Caco-2 (cell line): ENCODE measurements at regions not wholly inside any gene's neighbourhood (a gene's known extent, or its start where the extent isn't known, plus 50 kb on each side); places are given as distances from the start of the nearest gene placed in this dataset.

Experiments used
- BruUV-seq: library from RNA; stranded (reverse); fragments of 400-500 nt; replicated peaks from 2 replicates; lab custom pipeline; 2021; lab: Mats Ljungman, UMichigan
- CTCF ChIA-PET: fragments of 300-600 bp; sonication (Branson Sonifier 250); formaldehyde crosslinking; loops from one replicate; lab custom pipeline; 2022; ENCODE audit warnings: antibody characterized with exemption; lab: Charles Lee
- POLR2A ChIA-PET: fragments of 300-600 bp; sonication (Branson Sonifier 250); formaldehyde crosslinking; loops from one replicate; lab custom pipeline; 2022; ENCODE audit warnings: antibody characterized with exemption; lab: Charles Lee
- DNase-seq, 2 experiments: peaks; one replicate each; pipeline versions ENCODE4 v3.0.0 to v3.0.0-alpha.2; 2020 to 2022
- H3K27me3 ChIP-seq: replicated peaks from 2 replicates; pipeline ENCODE4 v1.6.0; 2011; ENCODE audit warnings: low read length; ENCODE audit not compliant: control insufficient read depth, insufficient read depth
- H3K36me3 ChIP-seq: 2 replicates; pipeline ENCODE4 v1.5.1; 2011; ENCODE audit warnings: low read length; ENCODE audit not compliant: control insufficient read depth, insufficient read depth
- H3K4me1 ChIP-seq: fragments of 250-450 bp; sonication (Bioruptor Pico); 2 replicates; pipeline ENCODE4 v1.5.1; 2020; ENCODE audit warnings: mild to moderate bottlenecking
- H3K4me3 ChIP-seq: 2 replicates; pipeline ENCODE4 v1.5.1; 2011; ENCODE audit warnings: low read depth, mild to moderate bottlenecking, control low read depth, low read length
- H3K9me3 ChIP-seq: fragments of 250-450 bp; sonication (Bioruptor Pico); 2 replicates; pipeline ENCODE4 v1.5.1; 2020; ENCODE audit warnings: mild to moderate bottlenecking, moderate library complexity
- H3K27ac Mint-ChIP-seq: one replicate; pipeline ENCODE4 v1.8.0; 2022; ENCODE audit warnings: mixed read lengths; ENCODE audit not compliant: unreplicated experiment
- H3K27me3 Mint-ChIP-seq: one replicate; pipeline ENCODE4 v1.8.0; 2022; ENCODE audit warnings: mixed read lengths; ENCODE audit not compliant: insufficient read depth, unreplicated experiment
- H3K36me3 Mint-ChIP-seq: one replicate; pipeline ENCODE4 v1.8.0; 2022; ENCODE audit warnings: mild to moderate bottlenecking, mixed read lengths; ENCODE audit not compliant: insufficient read depth, unreplicated experiment
- H3K4me1 Mint-ChIP-seq: one replicate; pipeline ENCODE4 v1.8.0; 2022; ENCODE audit warnings: low read depth, mixed read lengths; ENCODE audit not compliant: unreplicated experiment
- H3K4me3 Mint-ChIP-seq: one replicate; pipeline ENCODE4 v1.8.0; 2022; ENCODE audit warnings: mild to moderate bottlenecking, moderate library complexity, mixed read lengths; ENCODE audit not compliant: unreplicated experiment
- H3K9me3 Mint-ChIP-seq: one replicate; pipeline ENCODE4 v1.8.0; 2022; ENCODE audit warnings: mixed read lengths; ENCODE audit not compliant: unreplicated experiment
- CTCF ChIP-seq, 2 experiments: fragments of 200-600 bp in 1 of 2; IDR thresholded peaks; 1 replicate in 1 of 2; 2 replicates in 1 of 2; pipeline versions ENCODE4 v1.5.1 to v1.8.0; 2011 to 2022; ENCODE audit warnings: antibody characterized with exemption in 1 of 2, control low read depth in 1 of 2, inconsistent platforms in 1 of 2, low read depth in 1 of 2, low read length in 1 of 2, mild to moderate bottlenecking in 1 of 2, moderate library complexity in 1 of 2; ENCODE audit not compliant: insufficient read depth in 1 of 2, severe bottlenecking in 1 of 2, unreplicated experiment in 1 of 2
- intact Hi-C: fragments of 100-400 bp; cut with micrococcal nuclease; formaldehyde crosslinking; loops from one replicate; pipeline ENCODE4 v1.10.0; 2022; ENCODE audit not compliant: unreplicated experiment

GRCh38 chr21:18545908-18546307, 142.3 kb upstream of the TMPRSS15 start:
- peaks cover 6% of the 10 kb centered on the region for H3K27me3 Mint-ChIP-seq
- H3K9me3 ChIP-seq, result no peaks in the 10 kb centered on the region
- intact Hi-C loops, result no loop called here
- H3K4me3 ChIP-seq, result no peak overlapping the region
- TF ChIP-seq CTCF (IDR thresholded peaks at IDR 0.05; ENCODE audit: insufficient read depth in 1 of 2, low read depth in 1 of 2, low read length in 1 of 2, severe bottlenecking in 1 of 2, unreplicated experiment in 1 of 2), result no peak
- H3K4me1 ChIP-seq, result no peaks in the 10 kb centered on the region
- no peaks in the 10 kb centered on the region for H3K27me3 ChIP-seq
- H3K36me3 Mint-ChIP-seq, result no peaks in the 10 kb centered on the region
- H3K9me3 Mint-ChIP-seq, result no peaks in the 10 kb centered on the region
- no peak overlapping the region for H3K27ac Mint-ChIP-seq
- H3K36me3 ChIP-seq, result no peaks in the 10 kb centered on the region
- no peak for DNase-seq
- H3K4me3 Mint-ChIP-seq, result no peak overlapping the region
- no TSS peak for BruUV-seq
- H3K4me1 Mint-ChIP-seq, result no peaks in the 10 kb centered on the region
- ChIA-PET CTCF (no interaction called here), POLR2A (no interaction called here)

GRCh38 chr21:18547347-18547746, 143.8 kb upstream of the TMPRSS15 start:
- Mint-ChIP-seq H3K9me3 (no peaks in the 10 kb centered on the region), H3K36me3 (no peaks in the 10 kb centered on the region), H3K4me1 (no peaks in the 10 kb centered on the region), H3K4me3 (no peak overlapping the region), H3K27ac (no peak overlapping the region), H3K27me3 (peaks cover 3% of the 10 kb centered on the region)
- Histone ChIP-seq H3K9me3 (no peaks in the 10 kb centered on the region), H3K4me1 (no peaks in the 10 kb centered on the region), H3K27me3 (no peaks in the 10 kb centered on the region), H3K4me3 (no peak overlapping the region), H3K36me3 (no peaks in the 10 kb centered on the region)
- no TSS peak for BruUV-seq
- TF ChIP-seq CTCF (IDR thresholded peaks at IDR 0.05; ENCODE audit: insufficient read depth in 1 of 2, low read depth in 1 of 2, low read length in 1 of 2, severe bottlenecking in 1 of 2, unreplicated experiment in 1 of 2), result no peak
- intact Hi-C loops, result no loop called here
- DNase-seq, result no peak
- ChIA-PET POLR2A (no interaction called here), CTCF (no interaction called here)

- H3K9me3 ChIP-seq, result no peaks in the 10 kb centered on the region
- intact Hi-C loops, result no loop called here
- H3K27me3 ChIP-seq, result no peaks in the 10 kb centered on the region
- no peak for DNase-seq
- TF ChIP-seq CTCF (IDR thresholded peaks at IDR 0.05; ENCODE audit: insufficient read depth in 1 of 2, low read depth in 1 of 2, low read length in 1 of 2, severe bottlenecking in 1 of 2, unreplicated experiment in 1 of 2), result no peak
- H3K4me1 ChIP-seq, result no peaks in the 10 kb centered on the region
- no peaks in the 10 kb centered on the region for H3K36me3 ChIP-seq
- Mint-ChIP-seq H3K4me1 (no peaks in the 10 kb centered on the region), H3K36me3 (no peaks in the 10 kb centered on the region), H3K4me3 (no peak overlapping the region), H3K27ac (no peak overlapping the region), H3K27me3 (peaks cover 3% of the 10 kb centered on the region), H3K9me3 (no peaks in the 10 kb centered on the region)
- H3K4me3 ChIP-seq, result no peak overlapping the region
- no TSS peak for BruUV-seq
- ChIA-PET CTCF (no interaction called here), POLR2A (no interaction called here)
These were observed 144.7 kb upstream of the TMPRSS15 start for GRCh38 chr21:18548249-18548648.
